ENCODE measurements at regions not wholly inside any gene's neighbourhood (a gene's known extent, or its start where the extent isn't known, plus 50 kb on each side); places are given as distances from the start of the nearest gene placed in this dataset.
A peak's percentile ranks its signal among the peaks of the same experiment; 100 is the strongest.

- no peak overlapping the region for H3K27ac ChIP-seq (ENCODE audit: poor library complexity, severe bottlenecking)
- no peak overlapping the region for H3K4me3 ChIP-seq (ENCODE audit: severe bottlenecking)
- H3K9me3 ChIP-seq (ENCODE audit: severe bottlenecking) = no peaks in the 10 kb centered on the region
- peak; percentile 96 for TF ChIP-seq CTCF (IDR thresholded peaks at IDR 0.05; ENCODE audit: poor library complexity, severe bottlenecking)
- H3K4me1 ChIP-seq (ENCODE audit: insufficient read depth, poor library complexity, severe bottlenecking) = no peaks in the 10 kb centered on the region
- peak; percentile 90 for ATAC-seq (ENCODE audit: low read depth)
- DNase-seq (ENCODE audit: low spot score) = no peak
- no peaks in the 10 kb centered on the region for H3K27me3 ChIP-seq (ENCODE audit: insufficient read depth, poor library complexity, severe bottlenecking)
- no peaks in the 10 kb centered on the region for H3K36me3 ChIP-seq (ENCODE audit: low read depth)
Measured at GRCh38 chr5:100479079-100479688, 56.0 kb upstream of the FAM174A start.

GRCh38 chr5:100472091-100472490 lies 63.1 kb upstream of the FAM174A start:
- Histone ChIP-seq H3K4me1 (ENCODE audit: insufficient read depth, poor library complexity, severe bottlenecking) (no peaks in the 10 kb centered on the region), H3K9me3 (ENCODE audit: severe bottlenecking) (no peaks in the 10 kb centered on the region), H3K36me3 (ENCODE audit: low read depth) (no peaks in the 10 kb centered on the region), H3K27ac (ENCODE audit: poor library complexity, severe bottlenecking) (no peak overlapping the region), H3K27me3 (ENCODE audit: insufficient read depth, poor library complexity, severe bottlenecking) (no peaks in the 10 kb centered on the region), H3K4me3 (ENCODE audit: severe bottlenecking) (no peak overlapping the region)
- no peak for ATAC-seq (ENCODE audit: low read depth)
- no peak for DNase-seq (ENCODE audit: low spot score)
- TF ChIP-seq CTCF (IDR thresholded peaks at IDR 0.05; ENCODE audit: poor library complexity, severe bottlenecking) = no peak

- DNase-seq (ENCODE audit: low spot score) (no peak), ATAC-seq (ENCODE audit: low read depth) (no peak)
- Histone ChIP-seq H3K36me3 (ENCODE audit: low read depth) (no peaks in the 10 kb centered on the region), H3K4me1 (ENCODE audit: insufficient read depth, poor library complexity, severe bottlenecking) (no peaks in the 10 kb centered on the region), H3K4me3 (ENCODE audit: severe bottlenecking) (no peak overlapping the region), H3K27ac (ENCODE audit: poor library complexity, severe bottlenecking) (no peak overlapping the region), H3K9me3 (ENCODE audit: severe bottlenecking) (no peaks in the 10 kb centered on the region), H3K27me3 (ENCODE audit: insufficient read depth, poor library complexity, severe bottlenecking) (no peaks in the 10 kb centered on the region)
- TF ChIP-seq CTCF (IDR thresholded peaks at IDR 0.05; ENCODE audit: poor library complexity, severe bottlenecking) = no peak
Measured at GRCh38 chr5:100469767-100470166, 65.4 kb upstream of the FAM174A start.

GRCh38 chr5:100464418-100464817 lies 70.8 kb upstream of the FAM174A start:
- ATAC-seq (ENCODE audit: low read depth) (peak; percentile 46; the same call in 1 of the 3 replicates), DNase-seq (ENCODE audit: low spot score) (no peak)
- H3K9me3 ChIP-seq (ENCODE audit: severe bottlenecking) = no peaks in the 10 kb centered on the region
- H3K4me3 ChIP-seq (ENCODE audit: severe bottlenecking) = no peak overlapping the region
- no peaks in the 10 kb centered on the region for H3K27me3 ChIP-seq (ENCODE audit: insufficient read depth, poor library complexity, severe bottlenecking)
- H3K27ac ChIP-seq (ENCODE audit: poor library complexity, severe bottlenecking) = no peak overlapping the region
- TF ChIP-seq CTCF (IDR thresholded peaks at IDR 0.05; ENCODE audit: poor library complexity, severe bottlenecking) = no peak
- H3K36me3 ChIP-seq (ENCODE audit: low read depth) = no peaks in the 10 kb centered on the region
- no peaks in the 10 kb centered on the region for H3K4me1 ChIP-seq (ENCODE audit: insufficient read depth, poor library complexity, severe bottlenecking)

GRCh38 chr5:100456615-100457014 lies 78.6 kb upstream of the FAM174A start:
- DNase-seq (ENCODE audit: low spot score) = no peak
- Histone ChIP-seq H3K36me3 (ENCODE audit: low read depth) (no peaks in the 10 kb centered on the region), H3K4me1 (ENCODE audit: insufficient read depth, poor library complexity, severe bottlenecking) (no peaks in the 10 kb centered on the region), H3K27ac (ENCODE audit: poor library complexity, severe bottlenecking) (no peak overlapping the region), H3K9me3 (ENCODE audit: severe bottlenecking) (no peaks in the 10 kb centered on the region), H3K27me3 (ENCODE audit: insufficient read depth, poor library complexity, severe bottlenecking) (peaks cover 4% of the 10 kb centered on the region), H3K4me3 (ENCODE audit: severe bottlenecking) (no peak overlapping the region)
- no peak for TF ChIP-seq CTCF (IDR thresholded peaks at IDR 0.05; ENCODE audit: poor library complexity, severe bottlenecking)
- no peak for ATAC-seq (ENCODE audit: low read depth)
